ENCODE measurements at regions not wholly inside any gene's neighbourhood (a gene's known extent, or its start where the extent isn't known, plus 50 kb on each side); places are given as distances from the start of the nearest gene placed in this dataset.

DNA sequence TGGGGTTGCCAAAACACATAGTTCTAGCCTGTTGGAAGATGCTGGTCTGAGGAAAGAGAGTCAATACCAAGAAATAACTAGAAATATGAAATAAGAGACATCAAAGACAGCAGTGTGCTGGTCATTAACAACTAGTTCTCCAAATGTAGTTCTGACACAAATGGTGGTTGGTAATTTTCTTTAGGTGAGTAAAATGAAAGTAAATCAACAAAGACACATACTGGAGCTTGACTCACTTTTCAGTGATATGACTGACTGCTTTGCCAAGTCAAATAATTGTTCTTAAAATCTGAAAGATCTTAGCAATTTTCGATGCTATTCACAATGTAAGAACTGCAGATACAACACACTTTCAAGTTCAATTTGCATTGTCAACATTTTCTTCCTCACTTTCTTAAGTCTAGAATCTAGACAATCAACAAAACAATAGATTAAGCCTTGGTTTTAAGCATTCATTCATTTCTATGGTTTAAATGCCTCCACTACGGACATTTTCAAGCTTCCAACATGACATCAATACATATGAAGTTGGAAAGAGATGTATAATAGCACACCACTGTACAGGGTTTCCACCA is 166.8 kb upstream of the MAP3K1 start:
- H3K36me3 ChIP-seq, result no peaks in the 10 kb centered on the region
- DNase-seq (ENCODE audit: low spot score), result no peak
- peaks cover 0 to 9% of the 10 kb centered on the region in 2 donors for H3K4me1 ChIP-seq
- H3K27ac ChIP-seq, result no peak overlapping the region
- no peak overlapping the region for H3K4me3 ChIP-seq
- TF ChIP-seq CTCF (IDR thresholded peaks at IDR 0.05), result no peak
- no peaks in the 10 kb centered on the region for H3K9me3 ChIP-seq
- H3K27me3 ChIP-seq, result no peaks in the 10 kb centered on the region

- Histone ChIP-seq H3K4me3 (no peak overlapping the region), H3K4me1 (peaks cover 0 to 9% of the 10 kb centered on the region in 2 donors), H3K36me3 (no peaks in the 10 kb centered on the region), H3K9me3 (no peaks in the 10 kb centered on the region), H3K27me3 (no peaks in the 10 kb centered on the region), H3K27ac (no peak overlapping the region)
- DNase-seq (ENCODE audit: low spot score), result no peak
- no peak for TF ChIP-seq CTCF (IDR thresholded peaks at IDR 0.05)
Measured at GRCh38 chr5:56647099-56647850, 168.1 kb upstream of the MAP3K1 start.

DNA sequence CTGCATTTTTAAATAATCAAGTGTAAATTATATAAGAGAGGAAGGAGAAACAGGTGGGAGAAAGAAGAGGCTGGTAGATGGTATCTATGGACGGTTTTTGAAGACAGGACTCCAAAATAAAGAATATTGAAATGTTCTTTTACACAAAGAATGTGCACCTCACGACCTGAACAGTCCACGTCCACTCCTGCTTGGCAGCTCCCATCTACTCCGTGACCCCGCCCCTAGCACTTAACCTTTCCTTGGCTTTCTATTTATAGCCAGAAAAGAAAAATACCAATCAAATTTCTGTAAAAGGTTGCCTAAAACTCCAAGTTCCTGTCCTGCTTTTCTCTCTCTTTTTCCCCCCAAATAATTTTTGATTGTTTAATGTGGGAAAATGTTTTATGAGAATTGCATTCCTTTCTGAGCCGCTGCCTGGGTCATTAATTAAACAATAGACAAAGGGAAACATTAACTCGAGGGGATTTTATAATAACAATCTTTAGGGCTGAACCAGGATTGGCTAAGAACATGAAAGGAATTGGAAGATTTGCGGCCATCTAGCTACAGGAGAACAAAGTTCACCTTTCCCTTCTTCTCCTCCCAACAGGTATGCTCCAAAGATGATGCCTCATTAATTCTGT is 173.6 kb upstream of the MAP3K1 start:
- Histone ChIP-seq H3K27me3 (no peaks in the 10 kb centered on the region), H3K4me1 (no peaks in the 10 kb centered on the region), H3K36me3 (no peaks in the 10 kb centered on the region), H3K27ac (no peak overlapping the region), H3K4me3 (no peak overlapping the region), H3K9me3 (no peaks in the 10 kb centered on the region)
- no peak for DNase-seq (ENCODE audit: low spot score)
- TF ChIP-seq CTCF (IDR thresholded peaks at IDR 0.05), result no peak

DNA sequence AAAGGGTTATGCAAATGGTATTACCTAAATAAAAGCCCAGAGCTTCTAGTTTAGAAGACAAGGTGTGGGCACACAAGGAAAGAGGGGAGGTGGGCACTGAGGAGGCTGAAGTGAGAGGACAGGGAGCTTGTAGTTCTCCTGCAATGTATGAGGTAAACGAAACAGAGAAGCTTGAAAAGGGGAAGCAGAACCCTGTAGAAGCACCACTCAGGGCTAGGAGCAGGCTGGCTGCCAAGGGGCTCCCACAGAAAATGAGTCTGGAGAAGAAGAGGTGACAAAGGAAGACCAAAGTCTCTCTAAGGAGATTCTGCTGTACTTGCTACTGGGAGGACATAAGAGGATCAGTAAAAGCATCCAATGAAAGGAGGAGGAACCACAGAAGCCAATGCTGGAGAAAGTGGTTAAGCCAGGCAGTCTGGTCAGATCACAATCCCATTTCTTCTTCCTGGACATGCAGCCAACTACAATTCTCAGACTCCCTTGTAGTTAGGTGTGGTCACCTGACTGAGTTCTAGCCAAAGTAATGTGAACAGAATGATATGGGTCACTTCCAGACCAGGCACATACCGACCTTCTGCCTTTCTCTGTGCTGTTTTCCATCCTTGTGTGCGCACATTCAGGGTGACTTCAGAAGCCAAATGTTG is 174.5 kb upstream of the MAP3K1 start:
- no peak for DNase-seq (ENCODE audit: low spot score)
- Histone ChIP-seq H3K4me3 (no peak overlapping the region), H3K4me1 (no peaks in the 10 kb centered on the region), H3K36me3 (no peaks in the 10 kb centered on the region), H3K27me3 (no peaks in the 10 kb centered on the region), H3K27ac (no peak overlapping the region), H3K9me3 (no peaks in the 10 kb centered on the region)
- TF ChIP-seq CTCF (IDR thresholded peaks at IDR 0.05), result no peak

- Histone ChIP-seq H3K27ac (no peak overlapping the region), H3K9me3 (no peaks in the 10 kb centered on the region), H3K4me1 (no peaks in the 10 kb centered on the region), H3K27me3 (no peaks in the 10 kb centered on the region), H3K36me3 (no peaks in the 10 kb centered on the region), H3K4me3 (no peak overlapping the region)
- no peak for TF ChIP-seq CTCF (IDR thresholded peaks at IDR 0.05)
- DNase-seq (ENCODE audit: low spot score), result no peak
Measured at GRCh38 chr5:56639476-56639875, 175.9 kb upstream of the MAP3K1 start.

All from right atrium auricular region (tissue), 2 donors.